ENCODE measurements at regions not wholly inside any gene's neighbourhood (a gene's known extent, or its start where the extent isn't known, plus 50 kb on each side); places are given as distances from the start of the nearest gene placed in this dataset.

- Histone ChIP-seq H3K9me3 (no peaks in the 10 kb centered on the region), H3K27ac (no peak overlapping the region), H3K4me3 (no peak overlapping the region), H3K36me3 (no peaks in the 10 kb centered on the region), H3K4me1 (no peaks in the 10 kb centered on the region), H3K27me3 (no peaks in the 10 kb centered on the region)
- TF ChIP-seq POLR2A (IDR thresholded peaks at IDR 0.05) (no peak), POLR2AphosphoS5 (IDR thresholded peaks at IDR 0.05) (no peak), CTCF (IDR thresholded peaks at IDR 0.05) (no peak), EP300 (IDR thresholded peaks at IDR 0.05) (no peak)
- no peak for ATAC-seq
- WGBS, 2 donors (ENCODE audit: low coverage in 1 of 2): 48 to 72% methylated on average over 3 of the region's 3 CpGs
Observed at GRCh38 chr5:96134886-96135285, 173.2 kb upstream of the ELL2 start.

GRCh38 chr5:96133341-96134079 lies 171.9 kb upstream of the ELL2 start:
- 86 to 87% methylated on average over 6 of the region's 6 CpGs for WGBS, 2 donors (ENCODE audit: low coverage in 1 of 2)
- ATAC-seq: no peak

DNA sequence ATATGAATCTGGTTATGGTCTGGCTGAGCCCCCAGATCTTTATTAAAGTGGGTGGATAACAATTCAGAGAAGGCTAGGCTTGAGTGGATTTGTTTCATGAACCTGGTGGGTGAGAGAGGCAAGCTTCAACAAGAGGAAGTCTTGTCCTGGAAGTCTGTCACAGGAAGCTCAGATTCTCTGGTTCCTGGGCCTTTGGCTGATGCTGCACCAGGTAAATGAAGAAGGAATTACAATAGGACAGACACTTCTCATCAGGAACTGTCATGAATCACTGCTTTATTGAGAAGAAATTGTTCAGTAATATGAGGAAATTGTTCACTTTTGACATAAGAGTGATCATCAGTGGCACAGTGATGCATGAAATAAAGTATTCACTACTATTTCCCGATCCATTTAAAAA lies 167.6 kb upstream of the ELL2 start:
- no peaks in the 10 kb centered on the region for H3K27me3 ChIP-seq
- H3K9me3 ChIP-seq: no peaks in the 10 kb centered on the region
- WGBS, 2 donors (ENCODE audit: low coverage in 1 of 2): 100% methylated on average over 1 of the region's 1 CpG
- TF ChIP-seq CTCF (IDR thresholded peaks at IDR 0.05) (no peak), EP300 (IDR thresholded peaks at IDR 0.05) (no peak), POLR2AphosphoS5 (IDR thresholded peaks at IDR 0.05) (no peak), POLR2A (IDR thresholded peaks at IDR 0.05) (no peak)
- H3K27ac ChIP-seq: no peak overlapping the region
- peaks cover 7 to 42% (median 9%) of the 10 kb centered on the region in 3 donors for H3K4me1 ChIP-seq
- no peak for ATAC-seq
- H3K36me3 ChIP-seq: no peaks in the 10 kb centered on the region
- H3K4me3 ChIP-seq: no peak overlapping the region

More at GRCh38 chr5:96133341-96134079, 171.9 kb upstream of the ELL2 start:
- Histone ChIP-seq H3K27me3 (no peaks in the 10 kb centered on the region), H3K36me3 (no peaks in the 10 kb centered on the region), H3K4me1 (peaks cover 0 to 6% (median 0%) of the 10 kb centered on the region in 3 donors), H3K4me3 (no peak overlapping the region), H3K9me3 (no peaks in the 10 kb centered on the region), H3K27ac (no peak overlapping the region)
- no peak for TF ChIP-seq EP300 (IDR thresholded peaks at IDR 0.05)
- TF ChIP-seq POLR2AphosphoS5 (IDR thresholded peaks at IDR 0.05): no peak
- no peak for TF ChIP-seq POLR2A (IDR thresholded peaks at IDR 0.05)
- TF ChIP-seq CTCF (IDR thresholded peaks at IDR 0.05): no peak

DNA sequence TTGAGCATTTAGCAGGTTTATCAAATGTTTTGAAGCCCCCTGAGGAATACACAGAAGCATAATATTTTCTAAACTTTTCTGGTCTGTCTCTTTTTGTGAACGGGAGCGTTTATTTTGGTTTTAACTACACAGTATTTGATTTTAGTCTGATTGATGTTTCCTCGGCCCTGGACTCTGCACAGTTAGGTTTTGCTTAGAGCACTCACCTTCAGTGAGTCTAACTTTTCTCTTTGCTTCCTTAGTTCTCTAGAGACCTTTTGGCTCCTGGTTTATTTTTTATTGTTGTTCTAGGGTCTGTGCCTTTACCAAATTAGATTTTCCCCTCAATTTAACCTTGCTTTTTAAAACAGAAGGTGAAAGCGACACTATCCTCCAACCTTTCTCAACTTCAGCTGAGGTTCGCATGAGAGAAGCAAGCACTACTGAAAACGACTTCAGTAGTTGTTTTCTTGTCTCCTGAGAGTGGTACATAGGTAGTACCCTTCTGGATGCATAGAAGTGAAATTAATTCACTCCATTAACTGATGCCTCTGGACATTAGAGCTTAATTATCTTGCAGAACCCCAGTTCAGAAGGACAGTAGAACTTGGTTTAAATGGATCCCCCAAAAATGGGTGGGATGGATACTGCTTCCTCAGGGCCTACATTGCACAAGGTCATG lies 166.7 kb upstream of the ELL2 start:
- H3K4me3 ChIP-seq: no peak overlapping the region
- peaks cover 7 to 42% (median 9%) of the 10 kb centered on the region in 3 donors for H3K4me1 ChIP-seq
- H3K27ac ChIP-seq: peak overlapping the region in 1 of 4 donors; percentile 50
- H3K27me3 ChIP-seq: no peaks in the 10 kb centered on the region
- H3K9me3 ChIP-seq: no peaks in the 10 kb centered on the region
- WGBS, 2 donors (ENCODE audit: low coverage in 1 of 2): 55 to 69% methylated on average over 6 of the region's 6 CpGs
- ATAC-seq: no peak
- TF ChIP-seq EP300 (IDR thresholded peaks at IDR 0.05): no peak
- no peak for TF ChIP-seq POLR2A (IDR thresholded peaks at IDR 0.05)
- no peak for TF ChIP-seq POLR2AphosphoS5 (IDR thresholded peaks at IDR 0.05)
- TF ChIP-seq CTCF (IDR thresholded peaks at IDR 0.05): no peak
- no peaks in the 10 kb centered on the region for H3K36me3 ChIP-seq

DNA sequence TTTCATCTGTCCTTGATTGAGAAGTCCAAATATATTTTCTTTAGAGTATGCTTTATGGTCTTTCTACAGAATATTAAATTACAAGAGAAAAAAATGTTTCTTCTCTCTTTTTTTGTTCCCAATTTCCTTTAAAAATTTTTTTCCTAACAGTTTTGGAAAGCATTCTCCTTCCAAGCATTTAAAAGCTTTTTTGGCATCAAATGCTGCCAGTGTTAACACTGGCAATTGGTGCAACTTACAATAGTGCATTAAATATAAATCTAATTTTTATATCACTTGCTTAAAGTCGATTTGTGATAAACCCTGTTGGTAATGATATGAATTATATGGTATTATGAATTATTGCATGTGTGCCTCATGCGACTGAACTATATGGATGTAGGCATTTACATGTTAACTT lies 165.9 kb upstream of the ELL2 start:
- peak overlapping the region in 1 of 4 donors; percentile 50 for H3K27ac ChIP-seq
- H3K27me3 ChIP-seq: no peaks in the 10 kb centered on the region
- no peak for TF ChIP-seq POLR2A (IDR thresholded peaks at IDR 0.05)
- TF ChIP-seq POLR2AphosphoS5 (IDR thresholded peaks at IDR 0.05): peak; percentile 4
- TF ChIP-seq EP300 (IDR thresholded peaks at IDR 0.05): no peak
- no peak for TF ChIP-seq CTCF (IDR thresholded peaks at IDR 0.05)
- H3K4me1 ChIP-seq: peaks cover 7 to 42% (median 9%) of the 10 kb centered on the region in 3 donors
- H3K4me3 ChIP-seq: no peak overlapping the region
- 14 to 56% methylated on average over 2 of the region's 2 CpGs for WGBS, 2 donors (ENCODE audit: low coverage in 1 of 2)
- H3K36me3 ChIP-seq: no peaks in the 10 kb centered on the region
- ATAC-seq: no peak
- no peaks in the 10 kb centered on the region for H3K9me3 ChIP-seq

Measured in gastroesophageal sphincter (tissue), 4 donors.